ENCODE measurements at regions not wholly inside any gene's neighbourhood (a gene's known extent, or its start where the extent isn't known, plus 50 kb on each side); places are given as distances from the start of the nearest gene placed in this dataset.

DNA sequence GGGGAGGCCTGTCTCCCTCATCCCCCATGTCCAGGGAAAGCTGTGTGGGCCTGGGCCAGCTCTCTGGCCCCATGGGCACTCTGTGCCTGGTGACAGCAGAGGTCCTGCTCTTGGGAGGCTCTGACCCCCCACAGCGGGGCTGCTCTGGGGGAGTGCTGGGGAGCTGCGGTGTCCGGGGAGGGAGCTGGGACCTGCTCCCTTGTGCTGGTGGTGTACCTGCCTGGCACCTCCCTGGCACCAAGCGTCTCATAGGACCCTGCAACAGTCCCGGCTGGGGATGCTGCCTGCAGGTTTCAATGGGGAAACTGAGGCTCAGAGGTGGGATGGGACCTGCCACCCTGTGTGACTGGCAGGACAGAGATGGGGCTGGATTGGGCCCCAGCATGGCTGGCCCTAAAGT is 111.3 kb downstream of the KIF26A start:
- H3K27ac Mint-ChIP-seq (ENCODE audit: unreplicated experiment): no peak overlapping the region
- H3K27me3 Mint-ChIP-seq (ENCODE audit: unreplicated experiment): peaks cover 7% of the 10 kb centered on the region
- H3K4me1 Mint-ChIP-seq (ENCODE audit: low read depth, unreplicated experiment): peaks cover 6% of the 10 kb centered on the region
- H3K4me3 Mint-ChIP-seq (ENCODE audit: unreplicated experiment): no peak overlapping the region
- TF ChIP-seq, protein P1, sequence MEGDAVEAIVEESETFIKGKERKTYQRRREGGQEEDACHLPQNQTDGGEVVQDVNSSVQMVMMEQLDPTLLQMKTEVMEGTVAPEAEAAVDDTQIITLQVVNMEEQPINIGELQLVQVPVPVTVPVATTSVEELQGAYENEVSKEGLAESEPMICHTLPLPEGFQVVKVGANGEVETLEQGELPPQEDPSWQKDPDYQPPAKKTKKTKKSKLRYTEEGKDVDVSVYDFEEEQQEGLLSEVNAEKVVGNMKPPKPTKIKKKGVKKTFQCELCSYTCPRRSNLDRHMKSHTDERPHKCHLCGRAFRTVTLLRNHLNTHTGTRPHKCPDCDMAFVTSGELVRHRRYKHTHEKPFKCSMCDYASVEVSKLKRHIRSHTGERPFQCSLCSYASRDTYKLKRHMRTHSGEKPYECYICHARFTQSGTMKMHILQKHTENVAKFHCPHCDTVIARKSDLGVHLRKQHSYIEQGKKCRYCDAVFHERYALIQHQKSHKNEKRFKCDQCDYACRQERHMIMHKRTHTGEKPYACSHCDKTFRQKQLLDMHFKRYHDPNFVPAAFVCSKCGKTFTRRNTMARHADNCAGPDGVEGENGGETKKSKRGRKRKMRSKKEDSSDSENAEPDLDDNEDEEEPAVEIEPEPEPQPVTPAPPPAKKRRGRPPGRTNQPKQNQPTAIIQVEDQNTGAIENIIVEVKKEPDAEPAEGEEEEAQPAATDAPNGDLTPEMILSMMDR (IDR thresholded peaks at IDR 0.05; ENCODE audit: partially characterized antibody, unreplicated experiment): no peak
- H3K36me3 Mint-ChIP-seq (ENCODE audit: unreplicated experiment): no peaks in the 10 kb centered on the region
- H3K9me3 Mint-ChIP-seq (ENCODE audit: unreplicated experiment): peaks cover 12% of the 10 kb centered on the region
- DNase-seq: no peak

- no peaks in the 10 kb centered on the region for H3K36me3 Mint-ChIP-seq (ENCODE audit: unreplicated experiment)
- peaks cover 6% of the 10 kb centered on the region for H3K4me1 Mint-ChIP-seq (ENCODE audit: low read depth, unreplicated experiment)
- TF ChIP-seq, protein P1 (IDR thresholded peaks at IDR 0.05; ENCODE audit: partially characterized antibody, unreplicated experiment): no peak
- H3K27me3 Mint-ChIP-seq (ENCODE audit: unreplicated experiment): peaks cover 7% of the 10 kb centered on the region
- H3K4me3 Mint-ChIP-seq (ENCODE audit: unreplicated experiment): no peak overlapping the region
- H3K9me3 Mint-ChIP-seq (ENCODE audit: unreplicated experiment): peaks cover 12% of the 10 kb centered on the region
- H3K27ac Mint-ChIP-seq (ENCODE audit: unreplicated experiment): no peak overlapping the region
- no peak for DNase-seq
Observed at GRCh38 chr14:104250175-104250574, 111.8 kb downstream of the KIF26A start.

GRCh38 chr14:104252256-104253215 is 114.1 kb downstream of the KIF26A start:
- Mint-ChIP-seq H3K4me1 (ENCODE audit: low read depth, unreplicated experiment) (peaks cover 4% of the 10 kb centered on the region), H3K36me3 (ENCODE audit: unreplicated experiment) (no peaks in the 10 kb centered on the region), H3K27ac (ENCODE audit: unreplicated experiment) (no peak overlapping the region), H3K4me3 (ENCODE audit: unreplicated experiment) (no peak overlapping the region), H3K27me3 (ENCODE audit: unreplicated experiment) (peaks cover 5% of the 10 kb centered on the region), H3K9me3 (ENCODE audit: unreplicated experiment) (peaks cover 8% of the 10 kb centered on the region)
- TF ChIP-seq, protein P1 (IDR thresholded peaks at IDR 0.05; ENCODE audit: partially characterized antibody, unreplicated experiment): no peak
- peak; percentile 15 for DNase-seq

- TF ChIP-seq, protein P1 (IDR thresholded peaks at IDR 0.05; ENCODE audit: partially characterized antibody, unreplicated experiment): no peak
- peak; percentile 11 for DNase-seq
- Mint-ChIP-seq H3K36me3 (ENCODE audit: unreplicated experiment) (peaks cover 3% of the 10 kb centered on the region), H3K27me3 (ENCODE audit: unreplicated experiment) (peaks cover 5% of the 10 kb centered on the region), H3K27ac (ENCODE audit: unreplicated experiment) (no peak overlapping the region), H3K4me1 (ENCODE audit: low read depth, unreplicated experiment) (peaks cover 4% of the 10 kb centered on the region), H3K9me3 (ENCODE audit: unreplicated experiment) (peaks cover 7% of the 10 kb centered on the region), H3K4me3 (ENCODE audit: unreplicated experiment) (no peak overlapping the region)
Observed at GRCh38 chr14:104253223-104253822, 114.9 kb downstream of the KIF26A start.

Measured in glutamatergic neuron (in vitro differentiated cells).